ENCODE measurements at regions not wholly inside any gene's neighbourhood (a gene's known extent, or its start where the extent isn't known, plus 50 kb on each side); places are given as distances from the start of the nearest gene placed in this dataset.

GRCh38 chr4:115325836-115326235, 212.4 kb upstream of the NDST4 start:
- DNase-seq (ENCODE audit: low spot score in 2 of 2): no peak
- H3K27ac ChIP-seq: no peak overlapping the region
- H3K4me3 ChIP-seq: no peak overlapping the region
- TF ChIP-seq CTCF (IDR thresholded peaks at IDR 0.05): no peak
- no peak for TF ChIP-seq POLR2A (IDR thresholded peaks at IDR 0.05)
- no peak for TF ChIP-seq EP300 (IDR thresholded peaks at IDR 0.05)
- H3K27me3 ChIP-seq: no peaks in the 10 kb centered on the region
- WGBS, 2 donors: 46 to 52% methylated on average over 2 of the region's 2 CpGs
- H3K4me1 ChIP-seq: peaks cover 0 to 6% (median 0%) of the 10 kb centered on the region in 4 donors
- H3K36me3 ChIP-seq: no peaks in the 10 kb centered on the region
- no peaks in the 10 kb centered on the region for H3K9me3 ChIP-seq

- Histone ChIP-seq H3K4me1 (peaks cover 0 to 6% (median 0%) of the 10 kb centered on the region in 4 donors), H3K9me3 (no peaks in the 10 kb centered on the region), H3K36me3 (no peaks in the 10 kb centered on the region), H3K27ac (no peak overlapping the region), H3K4me3 (no peak overlapping the region), H3K27me3 (no peaks in the 10 kb centered on the region)
- no peak for DNase-seq (ENCODE audit: low spot score in 2 of 2)
- 53 to 55% methylated on average over 4 of the region's 4 CpGs for WGBS, 2 donors
- TF ChIP-seq EP300 (IDR thresholded peaks at IDR 0.05): no peak
- TF ChIP-seq CTCF (IDR thresholded peaks at IDR 0.05): no peak
These were observed 209.8 kb upstream of the NDST4 start for GRCh38 chr4:115323106-115323707.

- WGBS, 2 donors: 88 to 95% methylated on average over 4 of the region's 4 CpGs
- Histone ChIP-seq H3K27ac (no peak overlapping the region), H3K4me1 (no peaks in the 10 kb centered on the region), H3K4me3 (no peak overlapping the region), H3K36me3 (no peaks in the 10 kb centered on the region), H3K9me3 (no peaks in the 10 kb centered on the region), H3K27me3 (no peaks in the 10 kb centered on the region)
- no peak for DNase-seq (ENCODE audit: low spot score in 2 of 2)
- TF ChIP-seq EP300 (IDR thresholded peaks at IDR 0.05): no peak
- no peak for TF ChIP-seq CTCF (IDR thresholded peaks at IDR 0.05)
- no peak for TF ChIP-seq POLR2A (IDR thresholded peaks at IDR 0.05)
These were observed 201.8 kb upstream of the NDST4 start for GRCh38 chr4:115315182-115315581.

- H3K36me3 ChIP-seq: no peaks in the 10 kb centered on the region
- TF ChIP-seq CTCF (IDR thresholded peaks at IDR 0.05) (no peak), EP300 (IDR thresholded peaks at IDR 0.05) (no peak), POLR2A (IDR thresholded peaks at IDR 0.05) (no peak)
- no peaks in the 10 kb centered on the region for H3K27me3 ChIP-seq
- no peak for DNase-seq (ENCODE audit: low spot score in 2 of 2)
- H3K9me3 ChIP-seq: no peaks in the 10 kb centered on the region
- 26 to 32% methylated on average over 2 of the region's 2 CpGs for WGBS, 2 donors
- H3K27ac ChIP-seq: no peak overlapping the region
- H3K4me3 ChIP-seq: no peak overlapping the region
- no peaks in the 10 kb centered on the region for H3K4me1 ChIP-seq
These were observed 197.2 kb upstream of the NDST4 start for GRCh38 chr4:115310641-115311040.

GRCh38 chr4:115294717-115295116, 181.3 kb upstream of the NDST4 start:
- Histone ChIP-seq H3K9me3 (no peaks in the 10 kb centered on the region), H3K27me3 (no peaks in the 10 kb centered on the region), H3K27ac (no peak overlapping the region), H3K4me3 (no peak overlapping the region), H3K4me1 (no peaks in the 10 kb centered on the region), H3K36me3 (no peaks in the 10 kb centered on the region)
- WGBS, 2 donors: 83 to 88% methylated on average over 1 of the region's 1 CpG
- no peak for DNase-seq (ENCODE audit: low spot score in 2 of 2)
- TF ChIP-seq POLR2A (IDR thresholded peaks at IDR 0.05) (no peak), EP300 (IDR thresholded peaks at IDR 0.05) (no peak), CTCF (IDR thresholded peaks at IDR 0.05) (no peak)

Data from tibial nerve (tissue), 4 donors.